ENCODE measurements at regions not wholly inside any gene's neighbourhood (a gene's known extent, or its start where the extent isn't known, plus 50 kb on each side); places are given as distances from the start of the nearest gene placed in this dataset.

GRCh38 chr4:100257567-100257966 lies 67.3 kb upstream of the DDIT4L start:
- DNase-seq (no peak), ATAC-seq (replicated peaks) (peak; percentile 65 to 71)
- H3K4me3 Mint-ChIP-seq, result no peak overlapping the region
- no peaks in the 10 kb centered on the region for H3K36me3 Mint-ChIP-seq
- peaks cover 2 to 5% of the 10 kb centered on the region in 2 donors for H3K4me1 Mint-ChIP-seq
- H3K9me3 Mint-ChIP-seq, result no peaks in the 10 kb centered on the region
- no peak overlapping the region for H3K27ac Mint-ChIP-seq
- peaks cover 0 to 4% of the 10 kb centered on the region in 2 donors for H3K27me3 Mint-ChIP-seq

- Mint-ChIP-seq H3K27me3 (peaks cover 0 to 11% of the 10 kb centered on the region in 2 donors), H3K9me3 (peaks cover 0 to 1% of the 10 kb centered on the region in 2 donors), H3K36me3 (no peaks in the 10 kb centered on the region), H3K4me1 (peaks cover 2 to 5% of the 10 kb centered on the region in 2 donors), H3K4me3 (no peak overlapping the region), H3K27ac (no peak overlapping the region)
- DNase-seq (no peak), ATAC-seq (replicated peaks) (no peak)
Observed at GRCh38 chr4:100254237-100254636, 64.0 kb upstream of the DDIT4L start.

GRCh38 chr4:100248476-100248875 lies 58.2 kb upstream of the DDIT4L start:
- H3K9me3 Mint-ChIP-seq, result peaks cover 0 to 2% of the 10 kb centered on the region in 2 donors
- ATAC-seq (replicated peaks) (no peak), DNase-seq (no peak)
- H3K27me3 Mint-ChIP-seq, result peaks cover 0 to 8% of the 10 kb centered on the region in 2 donors
- no peak overlapping the region for H3K27ac Mint-ChIP-seq
- no peak overlapping the region for H3K4me3 Mint-ChIP-seq
- no peaks in the 10 kb centered on the region for H3K4me1 Mint-ChIP-seq
- no peaks in the 10 kb centered on the region for H3K36me3 Mint-ChIP-seq

GRCh38 chr4:100246697-100247096 lies 56.4 kb upstream of the DDIT4L start:
- peaks cover 0 to 2% of the 10 kb centered on the region in 2 donors for H3K9me3 Mint-ChIP-seq
- no peaks in the 10 kb centered on the region for H3K36me3 Mint-ChIP-seq
- H3K27ac Mint-ChIP-seq, result no peak overlapping the region
- H3K4me3 Mint-ChIP-seq, result no peak overlapping the region
- H3K27me3 Mint-ChIP-seq, result peaks cover 0 to 3% of the 10 kb centered on the region in 2 donors
- DNase-seq, result no peak
- no peak for ATAC-seq (replicated peaks)
- no peaks in the 10 kb centered on the region for H3K4me1 Mint-ChIP-seq

- ATAC-seq (replicated peaks) (no peak), DNase-seq (no peak)
- H3K4me1 Mint-ChIP-seq, result peaks cover 0 to 4% of the 10 kb centered on the region in 2 donors
- no peaks in the 10 kb centered on the region for H3K36me3 Mint-ChIP-seq
- H3K27ac Mint-ChIP-seq, result no peak overlapping the region
- peaks cover 4% of the 10 kb centered on the region in 2 donors for H3K9me3 Mint-ChIP-seq
- peaks cover 2 to 9% of the 10 kb centered on the region in 2 donors for H3K27me3 Mint-ChIP-seq
- H3K4me3 Mint-ChIP-seq, result no peak overlapping the region
Observed at GRCh38 chr4:100244347-100244746, 54.1 kb upstream of the DDIT4L start.

Data from stimulated activated naive B cell treated with anti-CD40 and anti-IgM and Interleukin-4, amounts not matched to agents 10 μg/mL and 1 μg/mL and 100 μg/mL, for 72 hours (primary cell).